GM21515 (cell line): ENCODE measurements at regions not wholly inside any gene's neighbourhood (a gene's known extent, or its start where the extent isn't known, plus 50 kb on each side); places are given as distances from the start of the nearest gene placed in this dataset.

Experiments
- ATAC-seq: cut with Tn5 transposase; IDR thresholded peaks from one replicate; pipeline ENCODE4 v1.9.1; 2021; ENCODE audit not compliant: unreplicated experiment

GRCh38 chr5:136811551-136811950 lies 446.2 kb upstream of the TRPC7 start:
- no peak for ATAC-seq

- no peak for ATAC-seq
Measured at GRCh38 chr5:136811086-136811485, 445.7 kb upstream of the TRPC7 start.

- ATAC-seq = no peak
Measured at GRCh38 chr5:136810261-136810801, 445.0 kb upstream of the TRPC7 start.

- ATAC-seq = no peak
Measured at GRCh38 chr5:136809382-136809781, 444.0 kb upstream of the TRPC7 start.

- no peak for ATAC-seq
Measured at GRCh38 chr5:136808756-136809155, 443.4 kb upstream of the TRPC7 start.

- ATAC-seq = no peak
Measured at GRCh38 chr5:136805466-136805865, 440.1 kb upstream of the TRPC7 start.

- ATAC-seq = no peak
Measured at GRCh38 chr5:136802383-136802782, 437.0 kb upstream of the TRPC7 start.

- no peak for ATAC-seq
Measured at GRCh38 chr5:136799806-136800372, 434.5 kb upstream of the TRPC7 start.

GRCh38 chr5:136793300-136793699 lies 428.0 kb upstream of the TRPC7 start:
- no peak for ATAC-seq

- no peak for ATAC-seq
Measured at GRCh38 chr5:136781464-136781863, 416.1 kb upstream of the TRPC7 start.

- no peak for ATAC-seq
Measured at GRCh38 chr5:136780518-136780917, 415.2 kb upstream of the TRPC7 start.

GRCh38 chr5:136776022-136776927 lies 410.9 kb upstream of the TRPC7 start:
- no peak for ATAC-seq

GRCh38 chr5:136772491-136772890 lies 407.1 kb upstream of the TRPC7 start:
- no peak for ATAC-seq

GRCh38 chr5:136769900-136770684 lies 404.7 kb upstream of the TRPC7 start:
- peak; percentile 82 for ATAC-seq

- no peak for ATAC-seq
Measured at GRCh38 chr5:136769093-136769492, 403.7 kb upstream of the TRPC7 start.

GRCh38 chr5:136768457-136768856 lies 403.1 kb upstream of the TRPC7 start:
- no peak for ATAC-seq

GRCh38 chr5:136766456-136766855 lies 401.1 kb upstream of the TRPC7 start:
- ATAC-seq = no peak

- no peak for ATAC-seq
Measured at GRCh38 chr5:136764601-136765000, 399.3 kb upstream of the TRPC7 start.

- no peak for ATAC-seq
Measured at GRCh38 chr5:136763548-136763947, 398.2 kb upstream of the TRPC7 start.

- ATAC-seq = no peak
Measured at GRCh38 chr5:136754216-136754615, 388.9 kb upstream of the TRPC7 start.

GRCh38 chr5:136750224-136750862 lies 385.0 kb upstream of the TRPC7 start:
- no peak for ATAC-seq
